GM12872 (cell line): ENCODE measurements at regions not wholly inside any gene's neighbourhood (a gene's known extent, or its start where the extent isn't known, plus 50 kb on each side); places are given as distances from the start of the nearest gene placed in this dataset.

Source experiments
- TF ChIP-seq, protein P1 (sequence below): IDR thresholded peaks from 3 replicates; pipeline ENCODE4 v1.5.1; 2011; ENCODE audit warnings: low read depth, mild to moderate bottlenecking, low read length, moderate library complexity; ENCODE audit not compliant: insufficient read depth

DNA sequence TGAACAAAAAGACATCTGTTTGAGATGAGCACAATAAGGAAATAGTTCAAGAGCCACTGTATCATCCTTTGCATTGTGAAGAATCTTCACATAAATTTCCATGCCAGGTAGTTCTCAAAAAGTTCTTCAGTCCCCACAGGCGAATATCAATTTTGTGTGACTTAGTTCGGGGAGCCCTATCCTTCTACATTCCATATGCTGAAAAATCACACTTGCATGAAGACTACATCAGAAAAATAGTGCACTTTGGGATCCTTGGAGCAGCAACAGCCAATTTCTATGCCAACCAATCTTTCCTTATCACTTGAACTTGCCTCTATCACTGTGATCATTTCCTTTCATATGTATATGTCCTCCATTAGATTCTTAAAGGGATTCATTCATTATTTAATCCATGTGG lies 830.6 kb upstream of the POU3F3 start:
- TF ChIP-seq, protein P1, sequence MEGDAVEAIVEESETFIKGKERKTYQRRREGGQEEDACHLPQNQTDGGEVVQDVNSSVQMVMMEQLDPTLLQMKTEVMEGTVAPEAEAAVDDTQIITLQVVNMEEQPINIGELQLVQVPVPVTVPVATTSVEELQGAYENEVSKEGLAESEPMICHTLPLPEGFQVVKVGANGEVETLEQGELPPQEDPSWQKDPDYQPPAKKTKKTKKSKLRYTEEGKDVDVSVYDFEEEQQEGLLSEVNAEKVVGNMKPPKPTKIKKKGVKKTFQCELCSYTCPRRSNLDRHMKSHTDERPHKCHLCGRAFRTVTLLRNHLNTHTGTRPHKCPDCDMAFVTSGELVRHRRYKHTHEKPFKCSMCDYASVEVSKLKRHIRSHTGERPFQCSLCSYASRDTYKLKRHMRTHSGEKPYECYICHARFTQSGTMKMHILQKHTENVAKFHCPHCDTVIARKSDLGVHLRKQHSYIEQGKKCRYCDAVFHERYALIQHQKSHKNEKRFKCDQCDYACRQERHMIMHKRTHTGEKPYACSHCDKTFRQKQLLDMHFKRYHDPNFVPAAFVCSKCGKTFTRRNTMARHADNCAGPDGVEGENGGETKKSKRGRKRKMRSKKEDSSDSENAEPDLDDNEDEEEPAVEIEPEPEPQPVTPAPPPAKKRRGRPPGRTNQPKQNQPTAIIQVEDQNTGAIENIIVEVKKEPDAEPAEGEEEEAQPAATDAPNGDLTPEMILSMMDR: no peak

DNA sequence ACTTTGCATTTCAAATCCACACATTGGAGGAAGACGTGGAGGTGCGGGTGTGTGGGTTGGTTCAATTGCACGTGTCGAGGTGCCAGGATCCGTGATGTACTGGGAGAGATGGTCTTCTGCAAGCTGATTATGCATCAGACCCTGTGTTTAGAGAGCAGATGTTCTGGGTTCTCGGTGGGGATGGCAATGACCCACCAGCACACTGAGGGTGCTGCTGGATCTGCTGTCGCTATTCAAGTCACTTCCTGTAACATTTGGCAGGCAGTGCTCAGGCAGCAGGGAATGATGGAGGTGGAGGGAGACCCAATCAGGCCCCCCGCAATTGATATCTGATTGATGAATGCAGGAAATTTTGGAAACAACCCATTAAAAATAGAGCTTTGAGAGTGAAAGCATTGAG lies 830.1 kb upstream of the POU3F3 start:
- TF ChIP-seq, protein P1: no peak

DNA sequence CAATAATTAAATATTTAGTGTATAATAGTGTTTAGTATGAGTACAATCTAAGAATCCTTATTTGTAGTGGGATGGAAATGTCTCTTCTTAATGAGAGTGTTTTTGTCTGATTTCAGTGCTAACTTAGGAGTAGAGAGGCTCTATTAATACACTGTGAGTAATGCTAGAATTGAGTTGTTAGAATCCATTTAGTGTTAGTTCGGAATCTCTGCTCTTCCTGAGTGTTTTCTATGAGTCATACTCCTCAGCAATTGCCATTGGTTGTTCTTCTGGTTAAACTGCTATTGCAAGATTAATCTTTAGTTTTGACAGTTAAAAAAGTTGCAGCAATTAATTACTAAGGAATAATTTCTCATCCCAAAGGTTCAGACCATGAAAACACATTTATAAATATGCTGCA lies 828.6 kb upstream of the POU3F3 start:
- TF ChIP-seq, protein P1: no peak

DNA sequence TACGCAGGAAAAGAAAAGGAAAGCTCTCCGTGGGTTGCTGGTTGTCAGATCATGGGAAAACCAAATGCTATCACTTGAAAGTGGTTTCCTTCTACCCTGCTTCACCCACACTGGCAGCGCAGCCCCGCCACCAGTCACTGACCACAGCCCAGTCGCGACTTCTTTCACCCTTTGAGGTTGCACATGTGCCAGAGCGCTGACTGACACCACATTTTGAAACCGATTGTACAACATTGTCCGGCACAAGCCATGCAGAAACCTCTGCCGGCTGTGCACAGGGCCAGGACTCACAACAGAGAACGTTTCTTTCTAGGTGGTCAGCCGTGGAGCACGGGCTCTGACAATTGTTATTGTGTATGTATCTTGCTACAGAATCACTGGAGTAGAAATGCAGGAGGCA lies 827.2 kb upstream of the POU3F3 start:
- TF ChIP-seq, protein P1: no peak

DNA sequence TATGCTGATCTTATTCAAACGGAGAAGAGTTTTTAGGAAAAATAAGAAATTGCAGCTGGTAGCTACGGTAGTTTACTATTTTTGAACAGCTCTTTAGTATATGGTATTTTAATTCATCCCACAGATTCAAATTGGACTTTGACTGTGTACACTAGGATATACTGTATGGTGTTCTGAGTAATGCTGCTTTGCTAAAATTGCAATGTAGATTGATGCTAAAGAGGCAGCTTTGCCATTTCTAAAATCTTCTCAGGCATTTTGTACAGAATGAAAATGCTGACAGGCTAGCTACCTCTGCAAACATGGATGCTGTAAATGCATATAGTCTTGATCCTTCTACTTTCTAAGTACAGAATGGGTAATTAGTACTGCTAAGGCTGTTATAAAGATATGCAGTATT lies 826.6 kb upstream of the POU3F3 start:
- TF ChIP-seq, protein P1: no peak

DNA sequence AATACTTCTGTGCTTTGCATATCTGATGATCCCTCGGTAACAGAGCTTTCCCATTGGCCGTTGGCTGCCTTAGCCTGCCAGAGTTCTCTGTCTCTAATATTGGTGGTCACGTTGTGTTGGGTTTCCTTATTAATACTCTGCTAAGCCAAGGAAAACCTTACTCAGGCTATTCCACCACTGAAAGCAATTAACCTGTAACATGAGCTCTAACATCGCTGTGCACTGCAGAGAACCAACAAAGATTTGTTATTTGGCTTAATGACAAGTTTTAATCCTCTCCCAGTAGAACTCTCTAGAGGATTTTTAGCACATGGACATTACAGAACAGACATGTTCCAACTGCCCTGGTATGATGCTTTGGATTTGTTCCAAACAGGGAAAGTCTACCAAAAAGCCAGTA lies 825.9 kb upstream of the POU3F3 start:
- TF ChIP-seq, protein P1: no peak

DNA sequence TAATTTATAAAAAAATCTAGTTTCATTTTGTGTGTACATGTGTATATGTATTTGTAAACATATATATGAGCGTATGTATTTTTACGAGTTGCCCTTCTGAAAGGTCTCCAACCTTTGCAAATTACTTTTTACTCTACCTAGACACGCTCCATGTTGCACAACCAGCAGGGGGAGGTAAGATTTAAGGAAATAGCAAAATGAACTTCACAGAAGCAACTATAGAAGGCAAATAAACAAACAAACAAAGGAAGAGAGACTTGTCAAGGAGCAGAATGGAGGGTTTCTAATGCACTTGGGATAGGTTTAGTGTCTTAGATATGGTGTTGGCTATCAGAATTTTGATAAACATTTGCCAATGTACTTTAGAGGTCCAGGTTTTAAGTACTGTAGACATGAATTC lies 820.5 kb upstream of the POU3F3 start:
- TF ChIP-seq, protein P1: 0 out of 3 replicates have a peak, but pooled peaks have one; percentile 12

DNA sequence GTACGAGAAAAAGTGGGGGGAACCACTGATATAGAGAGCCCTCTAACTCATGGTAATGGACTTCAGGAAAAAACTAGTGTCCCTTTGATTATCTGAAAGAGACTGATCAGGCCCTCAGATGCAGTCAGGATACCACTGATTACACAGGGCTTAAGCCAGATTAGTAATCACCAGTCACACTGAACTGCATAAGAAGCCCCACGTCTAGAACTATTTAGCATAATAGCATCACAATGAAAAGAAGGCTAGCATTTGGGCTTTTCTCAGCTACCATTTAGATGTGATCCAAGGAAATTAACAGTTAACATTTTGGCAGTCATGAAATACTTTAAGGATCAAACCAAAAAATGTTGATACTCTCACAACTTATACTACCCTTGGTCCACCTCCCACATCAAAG lies 813.1 kb upstream of the POU3F3 start:
- TF ChIP-seq, protein P1: no peak
